Uterus (tissue), 2 donors: ENCODE measurements at regions not wholly inside any gene's neighbourhood (a gene's known extent, or its start where the extent isn't known, plus 50 kb on each side); places are given as distances from the start of the nearest gene placed in this dataset.

Experiments used
- CTCF ChIP-seq, 4 experiments: fragments of 200-600 bp in 2 of 4; fragments of 450-650 bp in 2 of 4; sonication (generic) in 2 of 4; IDR thresholded peaks; one replicate each; pipeline ENCODE4 v1.5.1; 2016 to 2019; ENCODE audit warnings: antibody characterized with exemption in 4 of 4, mild to moderate bottlenecking in 2 of 4, moderate library complexity in 1 of 4
- POLR2A ChIP-seq, 2 donors: fragments of 450-650 bp; IDR thresholded peaks; one replicate each; pipeline ENCODE4 v1.6.1; 2016; ENCODE audit warnings: antibody characterized with exemption in 2 of 2, mild to moderate bottlenecking in 1 of 2, moderate library complexity in 1 of 2

- TF ChIP-seq CTCF (IDR thresholded peaks at IDR 0.05) = no peak
- TF ChIP-seq POLR2A (IDR thresholded peaks at IDR 0.05) = no peak
These were observed 339.8 kb downstream of the DYSF start for GRCh38 chr2:71792926-71793761.
